Osteocyte (in vitro differentiated cells): ENCODE measurements at regions not wholly inside any gene's neighbourhood (a gene's known extent, or its start where the extent isn't known, plus 50 kb on each side); places are given as distances from the start of the nearest gene placed in this dataset.

ENCODE experiments used
- DNase-seq: peaks from one replicate; pipeline ENCODE4 v3.0.0; 2021; ENCODE audit warnings: mixed read lengths; ENCODE audit not compliant: unreplicated experiment; ENCODE audit errors: extremely low spot score
- H3K27ac Mint-ChIP-seq: one replicate; pipeline ENCODE4 v1.8.0; 2021; ENCODE audit warnings: mild to moderate bottlenecking, mixed read lengths; ENCODE audit not compliant: unreplicated experiment
- H3K27me3 Mint-ChIP-seq: one replicate; pipeline ENCODE4 v1.8.0; 2021; ENCODE audit warnings: mixed read lengths; ENCODE audit not compliant: unreplicated experiment
- H3K36me3 Mint-ChIP-seq: one replicate; pipeline ENCODE4 v1.8.0; 2021; ENCODE audit warnings: mixed read lengths; ENCODE audit not compliant: unreplicated experiment
- H3K4me1 Mint-ChIP-seq: one replicate; pipeline ENCODE4 v1.8.0; 2021; ENCODE audit warnings: mixed read lengths; ENCODE audit not compliant: unreplicated experiment
- H3K4me3 Mint-ChIP-seq: one replicate; pipeline ENCODE4 v1.8.0; 2021; ENCODE audit warnings: mild to moderate bottlenecking, moderate library complexity, mixed read lengths; ENCODE audit not compliant: unreplicated experiment
- H3K9me3 Mint-ChIP-seq: one replicate; pipeline ENCODE4 v1.8.0; 2021; ENCODE audit warnings: mixed read lengths; ENCODE audit not compliant: unreplicated experiment
- CTCF ChIP-seq: fragments of 200-600 bp; sonication (generic); IDR thresholded peaks from 2 replicates; pipeline ENCODE4 v1.5.0; 2021; ENCODE audit warnings: antibody characterized with exemption, mild to moderate bottlenecking, moderate library complexity

- H3K4me3 Mint-ChIP-seq = no peak overlapping the region
- H3K36me3 Mint-ChIP-seq = no peaks in the 10 kb centered on the region
- no peaks in the 10 kb centered on the region for H3K27me3 Mint-ChIP-seq
- DNase-seq = no peak
- H3K4me1 Mint-ChIP-seq = peaks cover 3% of the 10 kb centered on the region
- no peak overlapping the region for H3K27ac Mint-ChIP-seq
- no peak for TF ChIP-seq CTCF
- H3K9me3 Mint-ChIP-seq = peaks cover 22% of the 10 kb centered on the region
Observed at GRCh38 chr13:22178878-22179277, 508.0 kb downstream of the FGF9 start.

- TF ChIP-seq CTCF = no peak
- Mint-ChIP-seq H3K4me3 (no peak overlapping the region), H3K36me3 (no peaks in the 10 kb centered on the region), H3K27me3 (no peaks in the 10 kb centered on the region), H3K4me1 (no peaks in the 10 kb centered on the region), H3K9me3 (peaks cover 17% of the 10 kb centered on the region), H3K27ac (no peak overlapping the region)
- DNase-seq = no peak
Observed at GRCh38 chr13:22187329-22187728, 516.5 kb downstream of the FGF9 start.

- no peak for DNase-seq
- no peak for TF ChIP-seq CTCF
- Mint-ChIP-seq H3K27me3 (no peaks in the 10 kb centered on the region), H3K4me1 (no peaks in the 10 kb centered on the region), H3K36me3 (no peaks in the 10 kb centered on the region), H3K4me3 (no peak overlapping the region), H3K27ac (no peak overlapping the region), H3K9me3 (peaks cover 23% of the 10 kb centered on the region)
Observed at GRCh38 chr13:22189176-22190048, 518.5 kb downstream of the FGF9 start.

GRCh38 chr13:22193070-22193469 lies 522.2 kb downstream of the FGF9 start:
- no peak for TF ChIP-seq CTCF

DNA sequence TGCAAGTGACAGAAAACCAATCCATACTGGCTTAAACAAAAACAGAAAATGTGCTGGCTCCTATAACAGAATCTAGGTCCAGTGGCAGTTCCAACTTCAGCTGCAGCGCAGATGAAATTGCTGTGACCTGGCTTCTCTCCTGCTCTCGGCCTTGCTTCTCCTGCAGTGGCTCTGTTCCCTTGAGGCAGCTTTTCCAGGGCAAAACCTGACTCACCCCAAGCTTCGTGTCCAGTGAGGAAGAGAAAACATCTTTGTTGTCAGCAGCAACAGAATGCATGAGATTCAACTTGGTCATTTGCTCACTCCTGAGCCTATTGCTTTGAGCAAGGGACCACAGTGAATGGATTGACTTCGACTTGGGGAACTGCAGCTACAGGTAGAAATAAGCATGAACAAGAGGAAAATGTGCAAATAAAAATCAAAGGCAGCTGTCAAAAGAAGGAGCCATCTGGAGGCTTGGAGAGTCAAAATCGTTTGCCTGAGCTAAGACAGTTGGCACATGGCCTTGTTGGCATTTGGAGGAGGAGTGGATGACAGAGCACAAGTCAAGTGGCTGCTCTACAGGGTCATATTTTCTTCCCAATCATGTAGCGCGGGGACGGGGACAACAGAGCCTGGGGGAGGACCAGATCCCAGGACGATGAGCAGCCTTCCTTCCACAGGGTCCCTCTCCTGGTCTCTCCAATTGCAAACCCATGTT lies 523.4 kb downstream of the FGF9 start:
- no peak overlapping the region for H3K4me3 Mint-ChIP-seq
- H3K9me3 Mint-ChIP-seq = peaks cover 11% of the 10 kb centered on the region
- no peak for TF ChIP-seq CTCF
- H3K27me3 Mint-ChIP-seq = no peaks in the 10 kb centered on the region
- no peaks in the 10 kb centered on the region for H3K36me3 Mint-ChIP-seq
- H3K27ac Mint-ChIP-seq = no peak overlapping the region
- H3K4me1 Mint-ChIP-seq = no peaks in the 10 kb centered on the region
- no peak for DNase-seq

More at GRCh38 chr13:22193070-22193469, 522.2 kb downstream of the FGF9 start:
- no peaks in the 10 kb centered on the region for H3K36me3 Mint-ChIP-seq
- H3K4me1 Mint-ChIP-seq = no peaks in the 10 kb centered on the region
- no peaks in the 10 kb centered on the region for H3K27me3 Mint-ChIP-seq
- H3K27ac Mint-ChIP-seq = no peak overlapping the region
- no peak overlapping the region for H3K4me3 Mint-ChIP-seq
- peaks cover 11% of the 10 kb centered on the region for H3K9me3 Mint-ChIP-seq
- no peak for DNase-seq
